H1 (cell line): ENCODE measurements at regions not wholly inside any gene's neighbourhood (a gene's known extent, or its start where the extent isn't known, plus 50 kb on each side); places are given as distances from the start of the nearest gene placed in this dataset.

Experiments used
- CTCF ChIA-PET: fragments of 300-600 bp; sonication (Branson Sonifier 250); formaldehyde crosslinking; loops from one replicate; lab custom pipeline; 2021; ENCODE audit not compliant: partially characterized antibody; lab: Charles Lee
- POLR2A ChIA-PET: fragments of 300-600 bp; sonication (Branson Sonifier 250); formaldehyde crosslinking; loops from one replicate; lab custom pipeline; 2021; ENCODE audit warnings: inconsistent platforms; ENCODE audit not compliant: partially characterized antibody; lab: Charles Lee
- DNase-seq, 2 experiments: peaks; one replicate each; pipeline versions ENCODE4 v3.0.0 to v3.0.0-alpha.2; 2010 to 2022; ENCODE audit warnings: low spot score in 2 of 2, low read depth in 1 of 2, mixed read lengths in 1 of 2
- FAIRE-seq: peaks from 2 replicates; lab custom pipeline; 2011; peaks lifted over from hg19 to GRCh38; lab: Jason Lieb, UNC
- H2AFZ ChIP-seq: 2 replicates; pipeline ENCODE4 v1.8.1; 2012; ENCODE audit warnings: low read length, inconsistent platforms
- H2AK5ac ChIP-seq: 2 replicates; pipeline ENCODE4 v1.6.1; 2013; ENCODE audit warnings: low read depth, low read length
- H2BK120ac ChIP-seq: replicated peaks from 2 replicates; pipeline ENCODE3; 2013; ENCODE audit warnings: low read depth, low read length, inconsistent platforms
- H2BK12ac ChIP-seq: 2 replicates; pipeline ENCODE4 v1.6.1; 2013; ENCODE audit warnings: low read depth, low read length
- H2BK15ac ChIP-seq: 2 replicates; pipeline ENCODE4 v1.6.1; 2013; ENCODE audit warnings: low read length
- H2BK20ac ChIP-seq: 2 replicates; pipeline ENCODE4 v1.6.1; 2013; ENCODE audit warnings: low read length
- H2BK5ac ChIP-seq: 2 replicates; pipeline ENCODE4 v1.6.1; 2013; ENCODE audit warnings: low read depth, low read length
- H3K14ac ChIP-seq: 2 replicates; pipeline ENCODE4 v1.6.1; 2013; ENCODE audit warnings: inconsistent platforms; ENCODE audit not compliant: insufficient read length
- H3K18ac ChIP-seq: 2 replicates; pipeline ENCODE4 v1.6.1; 2013; ENCODE audit warnings: low read length; ENCODE audit errors: extremely low read depth
- H3K23ac ChIP-seq: 2 replicates; pipeline ENCODE4 v1.6.1; 2013; ENCODE audit warnings: inconsistent platforms; ENCODE audit not compliant: insufficient read length
- H3K23me2 ChIP-seq: 2 replicates; pipeline ENCODE4 v1.6.1; 2013; ENCODE audit warnings: low read depth, low read length
- H3K27ac ChIP-seq: 2 replicates; pipeline ENCODE4 v1.6.1; 2011; ENCODE audit warnings: low read depth, low read length, inconsistent platforms
- H3K27me3 ChIP-seq, 4 experiments: replicated peaks in 1 of 4; 1 replicate in 1 of 4; 2 replicates in 3 of 4; pipeline versions ENCODE4 v1.6.1 to v1.8.1; 2011 to 2013; ENCODE audit warnings: low read length in 3 of 4, mild to moderate bottlenecking in 3 of 4, inconsistent platforms in 2 of 4, mixed read lengths in 2 of 4, moderate library complexity in 1 of 4; ENCODE audit not compliant: control insufficient read depth in 3 of 4, insufficient read depth in 3 of 4; ENCODE audit errors: extremely low read depth in 1 of 4
- H3K36me3 ChIP-seq, 4 experiments: 2 replicates each; pipeline versions ENCODE4 v1.6.1 to v1.8.1; 2011 to 2013; ENCODE audit warnings: mild to moderate bottlenecking in 4 of 4, low read length in 3 of 4, moderate library complexity in 2 of 4, control low read depth in 1 of 4, inconsistent platforms in 1 of 4; ENCODE audit not compliant: insufficient read depth in 4 of 4, control insufficient read depth in 2 of 4
- H3K4ac ChIP-seq: replicated peaks from 2 replicates; pipeline ENCODE3; 2013; ENCODE audit warnings: low read length, low read depth, mixed read lengths, inconsistent platforms; ENCODE audit not compliant: insufficient read length
- H3K4me1 ChIP-seq, 4 experiments: replicated peaks in 1 of 4; 1 replicate in 1 of 4; 2 replicates in 3 of 4; pipeline versions ENCODE4 v1.6.1 to v1.8.1; 2011 to 2013; ENCODE audit warnings: low read length in 3 of 4, inconsistent platforms in 2 of 4, mixed read lengths in 1 of 4; ENCODE audit not compliant: insufficient read depth in 4 of 4, control insufficient read depth in 3 of 4
- H3K4me2 ChIP-seq, 2 experiments: 2 replicates each; pipeline versions ENCODE4 v1.6.1 to v1.8.1; 2011 to 2013; ENCODE audit warnings: low read depth in 2 of 2, low read length in 2 of 2, control low read depth in 1 of 2, inconsistent platforms in 1 of 2, mild to moderate bottlenecking in 1 of 2; ENCODE audit not compliant: insufficient read depth in 1 of 2
- H3K4me3 ChIP-seq, 4 experiments: fragments of 200-600, 300-600 bp in 1 of 4; sonication (generic), shearing (Covaris generic), sonication (Bioruptor Twin) in 1 of 4; 2 replicates each; pipeline versions ENCODE4 v1.5.1 to v1.8.1; 2011 to 2016; ENCODE audit warnings: low read length in 4 of 4, low read depth in 3 of 4, control low read depth in 2 of 4, inconsistent platforms in 2 of 4, mild to moderate bottlenecking in 2 of 4, mixed read lengths in 1 of 4, moderate library complexity in 1 of 4; ENCODE audit not compliant: insufficient read depth in 2 of 4; ENCODE audit errors: extremely low read depth in 1 of 4
- H3K56ac ChIP-seq: replicated peaks from 2 replicates; pipeline ENCODE3; 2013; ENCODE audit warnings: low read depth, mild to moderate bottlenecking, mixed read lengths, low read length, inconsistent platforms; ENCODE audit not compliant: insufficient read length
- H3K79me1 ChIP-seq: 2 replicates; pipeline ENCODE4 v1.6.1; 2013; ENCODE audit warnings: low read depth, low read length, control low read depth
- H3K79me2 ChIP-seq, 2 experiments: 2 replicates each; pipeline versions ENCODE4 v1.6.1 to v1.8.1; 2012 to 2013; ENCODE audit warnings: low read length in 2 of 2, mild to moderate bottlenecking in 2 of 2, inconsistent platforms in 1 of 2; ENCODE audit not compliant: insufficient read depth in 2 of 2, control insufficient read depth in 1 of 2
- H3K9ac ChIP-seq, 4 experiments: replicated peaks in 1 of 4; 1 replicate in 1 of 4; 2 replicates in 3 of 4; pipeline versions ENCODE4 v1.6.1 to v1.8.1; 2011 to 2013; ENCODE audit warnings: low read depth in 3 of 4, low read length in 3 of 4, control low read depth in 2 of 4, mild to moderate bottlenecking in 2 of 4, moderate library complexity in 2 of 4, inconsistent platforms in 1 of 4; ENCODE audit errors: extremely low read depth in 1 of 4
- H3K9me3 ChIP-seq, 2 experiments: 2 replicates each; pipeline versions ENCODE4 v1.6.1 to v1.8.1; 2012 to 2013; ENCODE audit warnings: mild to moderate bottlenecking in 2 of 2, moderate library complexity in 2 of 2, control low read depth in 1 of 2, inconsistent platforms in 1 of 2, low read depth in 1 of 2, low read length in 1 of 2, mixed read lengths in 1 of 2; ENCODE audit not compliant: insufficient read depth in 2 of 2
- H4K20me1 ChIP-seq, 2 experiments: replicated peaks in 1 of 2; 2 replicates each; pipeline versions ENCODE3 to v1.8.1; 2011 to 2013; ENCODE audit warnings: inconsistent platforms in 2 of 2, low read length in 2 of 2, mild to moderate bottlenecking in 1 of 2; ENCODE audit not compliant: insufficient read depth in 2 of 2, control insufficient read depth in 1 of 2
- H4K5ac ChIP-seq: 2 replicates; pipeline ENCODE4 v1.6.1; 2013; ENCODE audit warnings: low read length, low read depth, mixed read lengths, inconsistent platforms; ENCODE audit not compliant: insufficient read length
- H4K8ac ChIP-seq: 2 replicates; pipeline ENCODE4 v1.8.0; 2013; ENCODE audit warnings: mild to moderate bottlenecking, moderate library complexity, low read length, inconsistent platforms; ENCODE audit not compliant: insufficient read depth; ENCODE audit errors: extremely low read depth
- H4K91ac ChIP-seq: replicated peaks from 2 replicates; pipeline ENCODE3; 2013; ENCODE audit warnings: low read length, mixed read lengths, inconsistent platforms; ENCODE audit not compliant: insufficient read length
- ATF2 ChIP-seq: IDR thresholded peaks from 2 replicates; pipeline ENCODE4 v1.6.1; 2012; ENCODE audit warnings: low read length, inconsistent platforms
- EP300 ChIP-seq, 2 experiments: IDR thresholded peaks; 1 replicate in 1 of 2; 2 replicates in 1 of 2; pipeline ENCODE4 v1.6.1; 2011 to 2012; ENCODE audit warnings: low read depth in 2 of 2, low read length in 2 of 2, mild to moderate bottlenecking in 2 of 2, borderline replicate concordance in 1 of 2, inconsistent platforms in 1 of 2, moderate library complexity in 1 of 2
- GABPA ChIP-seq: IDR thresholded peaks from 2 replicates; pipeline ENCODE4 v1.6.1; 2011; ENCODE audit warnings: mild to moderate bottlenecking, low read length, moderate library complexity, borderline replicate concordance; ENCODE audit not compliant: insufficient read depth
- JUND ChIP-seq: IDR thresholded peaks from 2 replicates; pipeline ENCODE4 v1.6.1; 2011; ENCODE audit warnings: mild to moderate bottlenecking, improper control_type of control experiment, low read length
- KDM4A ChIP-seq: IDR thresholded peaks from one replicate; pipeline ENCODE4 v1.7.1; 2012; ENCODE audit warnings: low read depth, mild to moderate bottlenecking, moderate library complexity, low read length, inconsistent platforms; ENCODE audit not compliant: severe bottlenecking
- MAX ChIP-seq: IDR thresholded peaks from 2 replicates; pipeline ENCODE4 v1.6.1; 2012; ENCODE audit warnings: inconsistent platforms
- POLR2A ChIP-seq, 2 experiments: IDR thresholded peaks; 1 replicate in 1 of 2; 2 replicates in 1 of 2; pipeline ENCODE4 v1.6.1; 2011; ENCODE audit warnings: low read depth in 2 of 2, low read length in 2 of 2, mild to moderate bottlenecking in 2 of 2; ENCODE audit errors: control extremely low read depth in 1 of 2
- POLR2AphosphoS5 ChIP-seq: IDR thresholded peaks from 2 replicates; pipeline ENCODE4 v1.6.1; 2011; ENCODE audit warnings: low read depth, low read length
- TAF1 ChIP-seq: IDR thresholded peaks from 2 replicates; pipeline ENCODE4 v1.6.1; 2011; ENCODE audit warnings: mild to moderate bottlenecking, low read depth, low read length
- TAF7 ChIP-seq: optimal IDR thresholded peaks from 2 replicates; pipeline ENCODE3; 2011; ENCODE audit warnings: low read depth, mild to moderate bottlenecking, inconsistent platforms, low read length, moderate library complexity, borderline replicate concordance
- TBP ChIP-seq: IDR thresholded peaks from 2 replicates; pipeline ENCODE4 v1.6.1; 2011; ENCODE audit warnings: low read depth, low read length, improper control_type of control experiment
- WGBS, 2 experiments: shearing (Covaris generic) in 1 of 2; methylation state at CpG; one replicate each; pipeline versions ENCODE4 v1.1.6 to v1.1.7; 2013 to 2015; ENCODE audit warnings: low lambda C conversion rate in 2 of 2, mixed read lengths in 2 of 2, inconsistent platforms in 1 of 2, low coverage in 1 of 2, missing lambda C conversion rate in 1 of 2; ENCODE audit not compliant: insufficient replicate concordance in 2 of 2, insufficient coverage in 1 of 2, insufficient read length in 1 of 2; ENCODE audit errors: extremely low coverage in 1 of 2, missing lambda C conversion rate in 1 of 2; 5-methylcytosine and 5-hydroxymethylcytosine counted together

- FAIRE-seq (no peak), DNase-seq (no peak)
- Histone ChIP-seq H3K23ac (no peak overlapping the region), H2BK20ac (no peak overlapping the region), H3K9ac (no peak overlapping the region), H3K4me3 (no peak overlapping the region), H4K8ac (no peak overlapping the region), H3K27ac (no peak overlapping the region), H3K79me1 (no peaks in the 10 kb centered on the region), H4K91ac (no peak overlapping the region), H3K14ac (no peak overlapping the region), H3K36me3 (peaks cover 0 to 2% (median 0%) of the 10 kb centered on the region in 4 experiments; a peak in 2 of 8 replicates), H4K20me1 (no peaks in the 10 kb centered on the region), H3K9me3 (no peaks in the 10 kb centered on the region), H2AK5ac (no peak overlapping the region), H2BK15ac (no peak overlapping the region), H2AFZ (no peak overlapping the region), H3K4ac (no peak overlapping the region), H2BK120ac (no peak overlapping the region), H3K4me1 (peaks cover 0 to 4% (median 0%) of the 10 kb centered on the region in 4 experiments; a peak in 1 of 7 replicates), H3K56ac (no peak overlapping the region), H3K18ac (no peak overlapping the region), H3K23me2 (no peaks in the 10 kb centered on the region), H3K27me3 (no peaks in the 10 kb centered on the region), H4K5ac (no peak overlapping the region), H2BK12ac (no peak overlapping the region), H3K4me2 (no peak overlapping the region), H2BK5ac (no peak overlapping the region), H3K79me2 (no peaks in the 10 kb centered on the region)
- POLR2A ChIA-PET: interaction anchor here (1.6 kb wide), 1 partner anchor 10 kb away, joined by 5 read pairs; no protein-coding TSS in a partner anchor
- 86% methylated on average over 2 of the region's 2 CpGs; no CpG with 5 or more reads in 1 of the 2 experiments for WGBS, 2 experiments
- CTCF ChIA-PET: no interaction called here
- no peak for TF ChIP-seq JUND
- TF ChIP-seq POLR2AphosphoS5: no peak
- no peak for TF ChIP-seq TAF7
- no peak for TF ChIP-seq EP300 (IDR thresholded peaks at IDR 0.05; ENCODE audit: borderline replicate concordance in 1 of 2, low read depth in 2 of 2, low read length in 2 of 2)
- no peak for TF ChIP-seq ATF2
- no peak for TF ChIP-seq MAX
- TF ChIP-seq GABPA: no peak
- TF ChIP-seq KDM4A: no peak
- no peak for TF ChIP-seq TBP
- no peak for TF ChIP-seq TAF1
- TF ChIP-seq POLR2A (IDR thresholded peaks at IDR 0.05; ENCODE audit: control extremely low read depth in 1 of 2, low read depth in 2 of 2, low read length in 2 of 2): no peak
These were observed 57.7 kb upstream of the NUF2 start for GRCh38 chr1:163263818-163264655.
